Osteoblast (primary cell): ENCODE measurements at regions not wholly inside any gene's neighbourhood (a gene's known extent, or its start where the extent isn't known, plus 50 kb on each side); places are given as distances from the start of the nearest gene placed in this dataset.

ENCODE experiments used
- DNase-seq: peaks from one replicate; pipeline ENCODE4 v3.0.0; 2011; ENCODE audit warnings: low spot score, mixed read lengths; ENCODE audit not compliant: insufficient read length; ENCODE audit errors: missing footprints
- H2AFZ ChIP-seq: 2 replicates; pipeline ENCODE4 v1.6.0; 2011; ENCODE audit warnings: mild to moderate bottlenecking, low read length
- H3K27ac ChIP-seq: 2 replicates; pipeline ENCODE4 v1.5.1; 2011; ENCODE audit warnings: mild to moderate bottlenecking, low read depth, low read length, moderate library complexity
- H3K27me3 ChIP-seq: 2 replicates; pipeline ENCODE4 v1.6.0; 2012; ENCODE audit warnings: mild to moderate bottlenecking, control low read depth, inconsistent platforms, low read length, moderate library complexity; ENCODE audit not compliant: insufficient read depth
- H3K36me3 ChIP-seq: 2 replicates; pipeline ENCODE4 v1.5.1; 2011; ENCODE audit warnings: mild to moderate bottlenecking, low read length, control low read depth, moderate library complexity; ENCODE audit not compliant: insufficient read depth
- H3K4me1 ChIP-seq: 2 replicates; pipeline ENCODE4 v1.5.1; 2011; ENCODE audit warnings: mild to moderate bottlenecking, low read length, control low read depth, moderate library complexity; ENCODE audit not compliant: insufficient read depth
- H3K4me2 ChIP-seq: 2 replicates; pipeline ENCODE4 v1.6.0; 2011; ENCODE audit warnings: mild to moderate bottlenecking, low read length; ENCODE audit not compliant: insufficient read depth
- H3K4me3 ChIP-seq: fragments of 200-600 bp; sonication (generic); 3 replicates; pipeline ENCODE4 v1.5.1; 2012; ENCODE audit warnings: mild to moderate bottlenecking, low read length, inconsistent platforms; ENCODE audit not compliant: insufficient read depth
- H3K79me2 ChIP-seq: 2 replicates; pipeline ENCODE4 v1.6.0; 2012; ENCODE audit warnings: mild to moderate bottlenecking, low read length, control low read depth, inconsistent platforms; ENCODE audit not compliant: insufficient read depth
- H3K9me3 ChIP-seq: 2 replicates; pipeline ENCODE4 v1.5.1; 2011; ENCODE audit warnings: low read depth, low read length, control low read depth
- H4K20me1 ChIP-seq: 2 replicates; pipeline ENCODE4 v1.6.0; 2012; ENCODE audit warnings: mild to moderate bottlenecking, low read length, control low read depth; ENCODE audit not compliant: insufficient read depth
- TF ChIP-seq, protein P1 (sequence below): IDR thresholded peaks from 2 replicates; pipeline ENCODE4 v1.5.1; 2011; ENCODE audit warnings: mild to moderate bottlenecking, low read depth, low read length, moderate library complexity; ENCODE audit errors: extremely low read depth

DNA sequence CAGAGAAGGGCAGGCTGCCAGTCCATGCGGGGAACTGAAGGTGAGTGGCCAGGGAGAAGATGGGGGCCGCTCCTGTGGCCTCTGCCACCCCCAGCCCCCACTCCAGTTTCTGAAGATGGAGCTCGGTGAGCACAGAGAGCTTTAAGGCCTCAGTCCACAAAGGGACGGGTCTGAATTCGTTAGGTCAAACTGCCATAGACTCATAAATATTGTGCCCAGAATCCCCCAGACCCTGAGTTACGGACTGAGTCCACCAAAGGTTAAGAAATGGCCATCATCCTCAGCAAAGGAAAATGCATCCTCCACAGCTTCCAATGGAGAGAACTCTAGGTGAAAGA is 344.2 kb downstream of the BUD13 start:
- no peaks in the 10 kb centered on the region for H3K36me3 ChIP-seq
- no peaks in the 10 kb centered on the region for H3K4me1 ChIP-seq
- H3K4me3 ChIP-seq = no peak overlapping the region
- H4K20me1 ChIP-seq = no peaks in the 10 kb centered on the region
- H3K4me2 ChIP-seq = no peak overlapping the region
- H3K27ac ChIP-seq = no peak overlapping the region
- H2AFZ ChIP-seq = no peak overlapping the region
- DNase-seq = no peak
- no peaks in the 10 kb centered on the region for H3K27me3 ChIP-seq
- TF ChIP-seq, protein P1, sequence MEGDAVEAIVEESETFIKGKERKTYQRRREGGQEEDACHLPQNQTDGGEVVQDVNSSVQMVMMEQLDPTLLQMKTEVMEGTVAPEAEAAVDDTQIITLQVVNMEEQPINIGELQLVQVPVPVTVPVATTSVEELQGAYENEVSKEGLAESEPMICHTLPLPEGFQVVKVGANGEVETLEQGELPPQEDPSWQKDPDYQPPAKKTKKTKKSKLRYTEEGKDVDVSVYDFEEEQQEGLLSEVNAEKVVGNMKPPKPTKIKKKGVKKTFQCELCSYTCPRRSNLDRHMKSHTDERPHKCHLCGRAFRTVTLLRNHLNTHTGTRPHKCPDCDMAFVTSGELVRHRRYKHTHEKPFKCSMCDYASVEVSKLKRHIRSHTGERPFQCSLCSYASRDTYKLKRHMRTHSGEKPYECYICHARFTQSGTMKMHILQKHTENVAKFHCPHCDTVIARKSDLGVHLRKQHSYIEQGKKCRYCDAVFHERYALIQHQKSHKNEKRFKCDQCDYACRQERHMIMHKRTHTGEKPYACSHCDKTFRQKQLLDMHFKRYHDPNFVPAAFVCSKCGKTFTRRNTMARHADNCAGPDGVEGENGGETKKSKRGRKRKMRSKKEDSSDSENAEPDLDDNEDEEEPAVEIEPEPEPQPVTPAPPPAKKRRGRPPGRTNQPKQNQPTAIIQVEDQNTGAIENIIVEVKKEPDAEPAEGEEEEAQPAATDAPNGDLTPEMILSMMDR = no peak
- H3K9me3 ChIP-seq = no peaks in the 10 kb centered on the region
- H3K79me2 ChIP-seq = no peaks in the 10 kb centered on the region

DNA sequence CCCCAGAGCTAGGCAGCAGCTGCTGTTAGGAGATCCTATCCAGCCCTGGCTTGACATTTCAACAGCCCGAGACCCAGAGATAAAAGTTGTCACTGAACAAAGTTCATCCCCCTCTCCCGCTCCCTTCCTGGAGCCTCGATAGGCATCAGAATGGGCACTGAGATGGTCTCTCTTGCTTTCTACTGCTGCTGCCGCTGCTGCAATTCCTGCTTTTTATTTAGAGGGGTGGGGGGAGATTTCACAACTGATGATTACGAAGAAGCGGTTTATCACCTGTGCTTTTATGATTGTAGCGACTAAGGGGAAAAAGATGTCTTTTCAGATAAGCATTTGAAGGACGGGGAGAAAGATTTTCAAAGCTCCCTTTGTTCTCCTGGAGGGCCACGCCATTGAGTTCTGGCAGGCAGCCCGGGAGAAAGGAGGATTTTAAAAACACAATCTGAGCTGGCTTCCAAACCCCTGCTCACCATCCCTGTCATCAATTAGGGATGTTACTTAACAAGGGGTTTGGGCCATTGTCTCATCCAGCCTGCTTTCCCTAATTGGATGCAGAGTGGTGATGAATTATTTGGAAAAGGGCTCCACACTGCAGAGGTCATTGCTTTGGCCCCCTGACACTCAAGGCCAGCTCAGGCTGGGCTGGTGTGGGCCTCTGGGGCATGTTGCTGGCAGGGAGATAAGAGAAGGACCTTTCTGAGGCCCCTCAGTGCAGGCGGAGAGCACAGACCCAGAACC is 344.7 kb downstream of the BUD13 start:
- H4K20me1 ChIP-seq = no peaks in the 10 kb centered on the region
- H3K4me1 ChIP-seq = no peaks in the 10 kb centered on the region
- DNase-seq = no peak
- H3K79me2 ChIP-seq = no peaks in the 10 kb centered on the region
- H2AFZ ChIP-seq = no peak overlapping the region
- no peak overlapping the region for H3K27ac ChIP-seq
- H3K9me3 ChIP-seq = no peaks in the 10 kb centered on the region
- no peaks in the 10 kb centered on the region for H3K36me3 ChIP-seq
- H3K4me3 ChIP-seq = no peak overlapping the region
- no peaks in the 10 kb centered on the region for H3K27me3 ChIP-seq
- TF ChIP-seq, protein P1 = no peak
- H3K4me2 ChIP-seq = no peak overlapping the region

DNA sequence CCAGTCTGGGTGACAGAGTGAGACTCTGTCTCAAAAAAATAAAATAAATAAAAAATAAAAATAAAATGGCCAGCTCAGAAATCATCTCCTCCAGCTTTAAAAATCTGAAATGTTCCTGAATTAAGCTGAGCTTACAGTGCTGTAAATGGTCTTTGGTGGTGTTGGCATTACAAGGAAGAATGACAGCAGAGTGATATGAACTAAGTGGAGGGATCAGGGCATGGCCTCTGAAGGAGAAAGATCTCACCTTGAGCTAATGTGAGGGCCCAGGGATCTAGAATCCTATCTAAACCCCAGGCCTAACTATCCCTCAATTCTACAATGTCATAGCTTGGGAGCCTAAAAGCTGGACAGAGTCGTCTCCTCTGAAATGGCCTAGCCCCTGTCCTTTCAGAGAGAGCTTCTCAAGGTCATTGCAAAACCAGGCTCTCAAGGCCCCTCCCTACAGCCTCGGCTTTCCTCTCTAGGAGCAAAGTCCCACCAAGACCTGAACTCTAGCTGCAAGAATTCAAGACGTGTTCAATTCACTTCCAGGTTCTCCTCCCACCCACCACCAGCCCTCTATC is 345.4 kb downstream of the BUD13 start:
- Histone ChIP-seq H3K36me3 (no peaks in the 10 kb centered on the region), H3K27me3 (no peaks in the 10 kb centered on the region), H3K4me3 (no peak overlapping the region), H3K27ac (no peak overlapping the region), H3K79me2 (no peaks in the 10 kb centered on the region), H3K4me1 (no peaks in the 10 kb centered on the region), H3K4me2 (no peak overlapping the region), H3K9me3 (no peaks in the 10 kb centered on the region), H2AFZ (no peak overlapping the region), H4K20me1 (no peaks in the 10 kb centered on the region)
- TF ChIP-seq, protein P1 = no peak
- no peak for DNase-seq

DNA sequence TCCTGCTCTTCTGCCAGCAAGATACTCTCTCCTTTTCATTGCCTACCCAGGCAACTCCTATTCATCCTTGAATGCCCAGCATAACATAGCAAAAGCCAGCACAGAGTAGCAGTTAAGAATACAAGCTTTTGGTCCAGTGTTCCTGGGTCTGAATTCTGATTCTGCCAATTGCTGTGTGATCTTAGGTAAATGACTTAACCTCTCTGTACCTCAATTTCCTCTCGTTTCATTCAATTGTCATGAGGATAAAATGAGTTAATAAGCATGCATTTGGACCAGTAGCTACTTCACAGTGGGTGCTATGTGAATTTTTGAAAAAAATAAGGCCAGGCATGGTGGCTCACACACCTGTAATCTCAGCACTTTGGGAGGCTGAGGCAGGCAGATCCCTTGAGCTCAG is 346.0 kb downstream of the BUD13 start:
- H3K27ac ChIP-seq = no peak overlapping the region
- H3K4me1 ChIP-seq = no peaks in the 10 kb centered on the region
- H3K36me3 ChIP-seq = no peaks in the 10 kb centered on the region
- no peak overlapping the region for H3K4me3 ChIP-seq
- no peak overlapping the region for H3K4me2 ChIP-seq
- no peaks in the 10 kb centered on the region for H3K9me3 ChIP-seq
- H3K27me3 ChIP-seq = no peaks in the 10 kb centered on the region
- TF ChIP-seq, protein P1 = no peak
- no peak overlapping the region for H2AFZ ChIP-seq
- no peak for DNase-seq
- no peaks in the 10 kb centered on the region for H3K79me2 ChIP-seq
- H4K20me1 ChIP-seq = no peaks in the 10 kb centered on the region
